ENCODE measurements at regions not wholly inside any gene's neighbourhood (a gene's known extent, or its start where the extent isn't known, plus 50 kb on each side); places are given as distances from the start of the nearest gene placed in this dataset.

DNA sequence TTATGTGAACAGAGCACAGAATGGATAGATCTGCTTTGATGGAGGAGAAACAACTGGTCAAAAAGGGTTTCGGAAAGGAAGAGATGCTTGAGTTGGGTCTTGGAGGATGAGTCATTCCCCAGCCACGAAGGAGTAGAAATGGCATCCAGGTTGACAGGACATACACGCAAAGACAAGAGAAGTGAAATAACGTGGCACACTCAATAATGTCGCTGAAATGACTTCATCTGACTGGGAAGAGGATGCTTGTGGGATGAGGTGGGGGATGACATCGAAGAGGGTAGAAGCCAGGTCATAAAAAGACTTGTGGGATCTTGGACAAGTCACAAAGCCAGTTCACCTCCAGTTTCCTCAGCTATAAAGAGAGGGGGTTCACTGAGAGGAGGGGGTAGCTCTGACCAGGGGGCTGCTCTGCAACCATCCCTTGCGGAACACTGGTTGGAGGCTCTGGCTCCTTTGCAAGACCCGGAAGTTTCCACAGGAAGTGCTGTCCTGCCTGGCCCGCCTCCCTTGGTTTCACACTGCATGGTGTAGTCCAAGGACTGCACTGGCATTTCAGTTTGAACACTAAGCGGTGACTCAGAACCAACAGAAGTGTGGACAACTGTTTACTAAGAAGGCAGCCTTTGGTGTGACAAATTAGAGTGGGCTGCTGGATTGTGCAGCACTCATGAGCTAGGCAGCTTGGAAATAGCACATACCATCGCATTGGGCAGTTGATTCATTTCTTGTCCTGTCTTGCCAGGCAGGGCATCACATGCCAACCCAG is 189.9 kb upstream of the ADO start:
- Histone ChIP-seq H3K4me1 (ENCODE audit: control insufficient read depth in 2 of 3, insufficient read depth in 2 of 3, low read depth in 1 of 3, low read length in 3 of 3) (no peaks in the 10 kb centered on the region), H3K36me3 (ENCODE audit: control insufficient read depth in 2 of 3, insufficient read depth in 3 of 3, low read length in 3 of 3) (no peaks in the 10 kb centered on the region), H3K4me3 (ENCODE audit: low read length in 3 of 3) (no peak overlapping the region), H3K27me3 (ENCODE audit: control insufficient read depth, insufficient read depth, low read length) (no peaks in the 10 kb centered on the region), H3K27ac (ENCODE audit: low read depth in 2 of 2, low read length in 2 of 2) (no peak overlapping the region), H3K9ac (ENCODE audit: low read length in 3 of 3) (no peak overlapping the region), H3K9me3 (ENCODE audit: control insufficient read depth in 2 of 3, insufficient read depth in 1 of 3, low read length in 3 of 3) (no peaks in the 10 kb centered on the region)
- TF ChIP-seq, protein P1, sequence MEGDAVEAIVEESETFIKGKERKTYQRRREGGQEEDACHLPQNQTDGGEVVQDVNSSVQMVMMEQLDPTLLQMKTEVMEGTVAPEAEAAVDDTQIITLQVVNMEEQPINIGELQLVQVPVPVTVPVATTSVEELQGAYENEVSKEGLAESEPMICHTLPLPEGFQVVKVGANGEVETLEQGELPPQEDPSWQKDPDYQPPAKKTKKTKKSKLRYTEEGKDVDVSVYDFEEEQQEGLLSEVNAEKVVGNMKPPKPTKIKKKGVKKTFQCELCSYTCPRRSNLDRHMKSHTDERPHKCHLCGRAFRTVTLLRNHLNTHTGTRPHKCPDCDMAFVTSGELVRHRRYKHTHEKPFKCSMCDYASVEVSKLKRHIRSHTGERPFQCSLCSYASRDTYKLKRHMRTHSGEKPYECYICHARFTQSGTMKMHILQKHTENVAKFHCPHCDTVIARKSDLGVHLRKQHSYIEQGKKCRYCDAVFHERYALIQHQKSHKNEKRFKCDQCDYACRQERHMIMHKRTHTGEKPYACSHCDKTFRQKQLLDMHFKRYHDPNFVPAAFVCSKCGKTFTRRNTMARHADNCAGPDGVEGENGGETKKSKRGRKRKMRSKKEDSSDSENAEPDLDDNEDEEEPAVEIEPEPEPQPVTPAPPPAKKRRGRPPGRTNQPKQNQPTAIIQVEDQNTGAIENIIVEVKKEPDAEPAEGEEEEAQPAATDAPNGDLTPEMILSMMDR (IDR thresholded peaks at IDR 0.05; ENCODE audit: borderline replicate concordance, extremely low read depth, insufficient read depth), result no peak
- DNase-seq (no peak), FAIRE-seq (no peak)
- intact Hi-C loops (cut with DNase I), result loop anchor here (10.0 kb wide), 1 partner anchor 210 kb away; no protein-coding TSS in a partner anchor

DNA sequence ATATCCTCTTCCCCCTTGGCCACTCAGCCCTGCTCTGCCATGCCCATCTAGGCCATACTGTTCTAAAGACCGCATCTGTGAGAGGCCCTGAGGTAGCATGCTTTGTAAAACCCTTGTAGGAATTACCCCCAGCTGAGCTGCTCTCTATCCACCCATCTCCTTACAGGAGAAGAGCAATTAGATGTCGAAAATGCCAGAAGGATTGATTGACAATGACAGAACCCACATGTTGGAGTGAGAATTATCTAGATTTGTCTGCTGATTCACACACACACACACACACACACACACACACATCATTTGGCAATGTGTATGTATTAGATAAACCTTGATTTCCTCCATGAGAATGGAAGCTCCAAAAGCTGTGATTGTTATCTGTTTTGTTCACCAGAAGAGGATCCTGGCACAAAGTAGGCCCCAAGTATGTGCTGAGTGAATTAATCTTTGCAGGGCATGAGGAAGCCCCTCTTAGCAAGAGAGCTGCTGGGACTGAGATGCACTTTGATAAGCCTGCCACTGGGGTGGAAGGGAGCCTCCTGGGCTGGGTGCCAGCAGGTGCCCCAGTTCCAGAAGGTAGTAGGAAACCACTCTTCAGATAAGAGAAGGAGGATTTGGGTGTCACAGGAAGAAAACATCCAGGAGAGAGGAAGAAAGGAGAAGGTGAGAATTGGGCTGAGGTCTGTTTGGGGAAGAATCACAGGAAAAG is 187.5 kb upstream of the ADO start:
- Histone ChIP-seq H3K9me3 (ENCODE audit: control insufficient read depth in 2 of 3, insufficient read depth in 1 of 3, low read length in 3 of 3) (no peaks in the 10 kb centered on the region), H3K27me3 (ENCODE audit: control insufficient read depth, insufficient read depth, low read length) (no peaks in the 10 kb centered on the region), H3K9ac (ENCODE audit: low read length in 3 of 3) (no peak overlapping the region), H3K36me3 (ENCODE audit: control insufficient read depth in 2 of 3, insufficient read depth in 3 of 3, low read length in 3 of 3) (no peaks in the 10 kb centered on the region), H3K27ac (ENCODE audit: low read depth in 2 of 2, low read length in 2 of 2) (no peak overlapping the region), H3K4me1 (ENCODE audit: control insufficient read depth in 2 of 3, insufficient read depth in 2 of 3, low read depth in 1 of 3, low read length in 3 of 3) (no peaks in the 10 kb centered on the region), H3K4me3 (ENCODE audit: low read length in 3 of 3) (no peak overlapping the region)
- intact Hi-C loops (cut with DNase I), result loop anchor here (10.0 kb wide), 1 partner anchor 208 kb away; no protein-coding TSS in a partner anchor
- no peak for DNase-seq
- FAIRE-seq, result no peak
- TF ChIP-seq, protein P1 (IDR thresholded peaks at IDR 0.05; ENCODE audit: borderline replicate concordance, extremely low read depth, insufficient read depth), result no peak

DNA sequence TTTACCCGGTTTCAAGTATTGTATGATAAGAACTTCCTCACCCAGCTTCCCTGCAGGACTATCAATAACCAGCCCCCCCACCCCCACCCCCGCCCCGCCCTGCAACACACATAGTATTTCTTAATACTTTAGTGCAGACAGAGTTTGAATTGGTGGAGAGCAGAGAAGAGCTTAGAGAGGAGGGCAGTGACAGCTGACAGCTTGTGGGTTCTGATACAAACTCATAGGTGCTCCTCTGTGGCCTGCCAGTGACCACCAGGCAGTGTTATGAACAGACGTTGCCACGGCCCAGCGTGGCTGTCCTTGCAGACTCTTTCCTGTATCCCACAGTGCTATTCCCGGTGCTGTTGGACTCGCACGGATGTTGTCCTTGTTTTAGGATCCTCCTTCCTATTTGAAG is 186.9 kb upstream of the ADO start:
- no peaks in the 10 kb centered on the region for H3K27me3 ChIP-seq (ENCODE audit: control insufficient read depth, insufficient read depth, low read length)
- intact Hi-C loops (cut with DNase I), result loop anchor here (10.0 kb wide), 1 partner anchor 207 kb away; no protein-coding TSS in a partner anchor
- no peaks in the 10 kb centered on the region for H3K9me3 ChIP-seq (ENCODE audit: control insufficient read depth in 2 of 3, insufficient read depth in 1 of 3, low read length in 3 of 3)
- no peak overlapping the region for H3K4me3 ChIP-seq (ENCODE audit: low read length in 3 of 3)
- no peaks in the 10 kb centered on the region for H3K4me1 ChIP-seq (ENCODE audit: control insufficient read depth in 2 of 3, insufficient read depth in 2 of 3, low read depth in 1 of 3, low read length in 3 of 3)
- no peaks in the 10 kb centered on the region for H3K36me3 ChIP-seq (ENCODE audit: control insufficient read depth in 2 of 3, insufficient read depth in 3 of 3, low read length in 3 of 3)
- no peak overlapping the region for H3K9ac ChIP-seq (ENCODE audit: low read length in 3 of 3)
- TF ChIP-seq, protein P1 (IDR thresholded peaks at IDR 0.05; ENCODE audit: borderline replicate concordance, extremely low read depth, insufficient read depth), result no peak
- DNase-seq (no peak), FAIRE-seq (no peak)
- no peak overlapping the region for H3K27ac ChIP-seq (ENCODE audit: low read depth in 2 of 2, low read length in 2 of 2)

All from kidney (tissue), 13 donors.